ENCODE measurements at regions not wholly inside any gene's neighbourhood (a gene's known extent, or its start where the extent isn't known, plus 50 kb on each side); places are given as distances from the start of the nearest gene placed in this dataset.

GRCh38 chr10:44552726-44553125, 167.8 kb upstream of the CXCL12 start:
- Histone ChIP-seq H3K4me2 (ENCODE audit: extremely low read depth, insufficient read depth, low read length) (no peak overlapping the region), H3K4me1 (ENCODE audit: control insufficient read depth, extremely low read depth, insufficient read depth, low read length) (no peaks in the 10 kb centered on the region), H3K27me3 (ENCODE audit: control insufficient read depth, insufficient read depth, low read length) (no peaks in the 10 kb centered on the region), H3K4me3 (replicated peaks in 1 of 4; ENCODE audit: control extremely low read depth in 1 of 4, insufficient read depth in 1 of 4, low read depth in 3 of 4, low read length in 4 of 4) (no peak overlapping the region), H3K79me2 (ENCODE audit: control insufficient read depth, insufficient read depth, low read length) (no peaks in the 10 kb centered on the region), H3K27ac (ENCODE audit: insufficient read depth, low read length) (no peak overlapping the region), H3K9ac (ENCODE audit: insufficient read depth, low read length) (no peak overlapping the region), H2AFZ (ENCODE audit: low read length) (no peak overlapping the region), H3K9me3 (ENCODE audit: control insufficient read depth, insufficient read depth, low read depth, low read length) (no peaks in the 10 kb centered on the region), H3K36me3 (ENCODE audit: control insufficient read depth, insufficient read depth, low read length) (no peaks in the 10 kb centered on the region), H4K20me1 (ENCODE audit: control insufficient read depth, extremely low read depth, insufficient read depth, low read length) (no peaks in the 10 kb centered on the region)
- TF ChIP-seq CTCF (conservative IDR thresholded peaks at IDR 0.05 in 1 of 2, IDR thresholded peaks at IDR 0.05 in 1 of 2; ENCODE audit: low read depth in 1 of 2, low read length in 2 of 2) (no peak), EZH2 (IDR thresholded peaks at IDR 0.05; ENCODE audit: low read length, missing control alignments) (no peak)
- DNase-seq (ENCODE audit: low read depth in 2 of 2), result no peak

- Histone ChIP-seq H3K27me3 (ENCODE audit: control insufficient read depth, insufficient read depth, low read length) (no peaks in the 10 kb centered on the region), H3K4me3 (replicated peaks in 1 of 4; ENCODE audit: control extremely low read depth in 1 of 4, insufficient read depth in 1 of 4, low read depth in 3 of 4, low read length in 4 of 4) (no peak overlapping the region), H4K20me1 (ENCODE audit: control insufficient read depth, extremely low read depth, insufficient read depth, low read length) (no peaks in the 10 kb centered on the region), H3K36me3 (ENCODE audit: control insufficient read depth, insufficient read depth, low read length) (no peaks in the 10 kb centered on the region), H3K9ac (ENCODE audit: insufficient read depth, low read length) (no peak overlapping the region), H3K27ac (ENCODE audit: insufficient read depth, low read length) (no peak overlapping the region), H2AFZ (ENCODE audit: low read length) (no peak overlapping the region), H3K79me2 (ENCODE audit: control insufficient read depth, insufficient read depth, low read length) (no peaks in the 10 kb centered on the region), H3K4me2 (ENCODE audit: extremely low read depth, insufficient read depth, low read length) (no peak overlapping the region), H3K4me1 (ENCODE audit: control insufficient read depth, extremely low read depth, insufficient read depth, low read length) (no peaks in the 10 kb centered on the region), H3K9me3 (ENCODE audit: control insufficient read depth, insufficient read depth, low read depth, low read length) (no peaks in the 10 kb centered on the region)
- TF ChIP-seq CTCF (conservative IDR thresholded peaks at IDR 0.05 in 1 of 2, IDR thresholded peaks at IDR 0.05 in 1 of 2; ENCODE audit: low read depth in 1 of 2, low read length in 2 of 2) (no peak), EZH2 (IDR thresholded peaks at IDR 0.05; ENCODE audit: low read length, missing control alignments) (no peak)
- DNase-seq (ENCODE audit: low read depth in 2 of 2), result no peak
Measured at GRCh38 chr10:44557596-44558191, 172.8 kb upstream of the CXCL12 start.

GRCh38 chr10:44558521-44558920, 173.6 kb upstream of the CXCL12 start:
- H3K4me1 ChIP-seq (ENCODE audit: control insufficient read depth, extremely low read depth, insufficient read depth, low read length), result no peaks in the 10 kb centered on the region
- no peak overlapping the region for H2AFZ ChIP-seq (ENCODE audit: low read length)
- no peaks in the 10 kb centered on the region for H3K36me3 ChIP-seq (ENCODE audit: control insufficient read depth, insufficient read depth, low read length)
- no peaks in the 10 kb centered on the region for H4K20me1 ChIP-seq (ENCODE audit: control insufficient read depth, extremely low read depth, insufficient read depth, low read length)
- no peaks in the 10 kb centered on the region for H3K9me3 ChIP-seq (ENCODE audit: control insufficient read depth, insufficient read depth, low read depth, low read length)
- H3K27me3 ChIP-seq (ENCODE audit: control insufficient read depth, insufficient read depth, low read length), result no peaks in the 10 kb centered on the region
- no peak overlapping the region for H3K9ac ChIP-seq (ENCODE audit: insufficient read depth, low read length)
- no peak overlapping the region for H3K4me3 ChIP-seq (replicated peaks in 1 of 4; ENCODE audit: control extremely low read depth in 1 of 4, insufficient read depth in 1 of 4, low read depth in 3 of 4, low read length in 4 of 4)
- H3K4me2 ChIP-seq (ENCODE audit: extremely low read depth, insufficient read depth, low read length), result no peak overlapping the region
- no peaks in the 10 kb centered on the region for H3K79me2 ChIP-seq (ENCODE audit: control insufficient read depth, insufficient read depth, low read length)
- TF ChIP-seq EZH2 (IDR thresholded peaks at IDR 0.05; ENCODE audit: low read length, missing control alignments) (no peak), CTCF (conservative IDR thresholded peaks at IDR 0.05 in 1 of 2, IDR thresholded peaks at IDR 0.05 in 1 of 2; ENCODE audit: low read depth in 1 of 2, low read length in 2 of 2) (no peak)
- H3K27ac ChIP-seq (ENCODE audit: insufficient read depth, low read length), result no peak overlapping the region
- DNase-seq (ENCODE audit: low read depth in 2 of 2), result peak in 1 of 2 donors; percentile 64
